SU-DHL-6 (cell line): ENCODE measurements at regions not wholly inside any gene's neighbourhood (a gene's known extent, or its start where the extent isn't known, plus 50 kb on each side); places are given as distances from the start of the nearest gene placed in this dataset.

Experiments
- EZH2phosphoT487 ChIP-seq: fragments of 200-600 bp; sonication (generic), shearing (Covaris generic); conservative IDR thresholded peaks from 2 replicates; pipeline ENCODE4 v1.6.1; 2018; ENCODE audit warnings: mild to moderate bottlenecking, antibody characterized with exemption, low read length, moderate library complexity, mixed read lengths
- TF ChIP-seq, protein P1 (sequence below): fragments of 200-600 bp; sonication (generic); IDR thresholded peaks from one replicate; pipeline ENCODE4 v1.5.1; 2017; ENCODE audit warnings: antibody characterized with exemption, mild to moderate bottlenecking, low read length, moderate library complexity; ENCODE audit not compliant: insufficient read depth, poor library complexity, severe bottlenecking

DNA sequence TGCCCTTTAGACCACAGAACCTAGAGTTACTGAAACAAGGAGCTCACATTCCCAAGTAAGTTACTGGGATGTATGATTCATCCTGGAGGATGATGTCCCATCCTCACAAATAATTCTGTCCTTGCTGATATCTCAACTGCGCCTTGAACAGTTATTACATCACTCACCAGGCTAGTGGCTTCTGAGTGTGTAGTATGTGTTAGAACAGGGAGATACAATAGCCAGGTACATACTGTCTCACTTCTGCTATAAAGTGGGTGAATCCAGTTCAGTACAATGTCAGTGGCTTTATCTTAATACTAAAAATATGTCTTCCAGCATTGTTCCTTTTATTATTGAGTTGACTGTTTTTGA lies 483.2 kb upstream of the FRG2C start:
- TF ChIP-seq, protein P1, sequence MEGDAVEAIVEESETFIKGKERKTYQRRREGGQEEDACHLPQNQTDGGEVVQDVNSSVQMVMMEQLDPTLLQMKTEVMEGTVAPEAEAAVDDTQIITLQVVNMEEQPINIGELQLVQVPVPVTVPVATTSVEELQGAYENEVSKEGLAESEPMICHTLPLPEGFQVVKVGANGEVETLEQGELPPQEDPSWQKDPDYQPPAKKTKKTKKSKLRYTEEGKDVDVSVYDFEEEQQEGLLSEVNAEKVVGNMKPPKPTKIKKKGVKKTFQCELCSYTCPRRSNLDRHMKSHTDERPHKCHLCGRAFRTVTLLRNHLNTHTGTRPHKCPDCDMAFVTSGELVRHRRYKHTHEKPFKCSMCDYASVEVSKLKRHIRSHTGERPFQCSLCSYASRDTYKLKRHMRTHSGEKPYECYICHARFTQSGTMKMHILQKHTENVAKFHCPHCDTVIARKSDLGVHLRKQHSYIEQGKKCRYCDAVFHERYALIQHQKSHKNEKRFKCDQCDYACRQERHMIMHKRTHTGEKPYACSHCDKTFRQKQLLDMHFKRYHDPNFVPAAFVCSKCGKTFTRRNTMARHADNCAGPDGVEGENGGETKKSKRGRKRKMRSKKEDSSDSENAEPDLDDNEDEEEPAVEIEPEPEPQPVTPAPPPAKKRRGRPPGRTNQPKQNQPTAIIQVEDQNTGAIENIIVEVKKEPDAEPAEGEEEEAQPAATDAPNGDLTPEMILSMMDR: no peak
- no peak for TF ChIP-seq EZH2phosphoT487
